Psoas muscle (tissue), 7 donors: ENCODE measurements at regions not wholly inside any gene's neighbourhood (a gene's known extent, or its start where the extent isn't known, plus 50 kb on each side); places are given as distances from the start of the nearest gene placed in this dataset.

Experiments used
- ATAC-seq, 4 donors: fragments of 200-7000 bp; cut with Tn5 transposase; one replicate each; pipeline ENCODE4 v1.9.1; 2020; ENCODE audit warnings: moderate library complexity in 3 of 4, mild to moderate bottlenecking in 2 of 4
- DNase-seq, 2 donors: peaks; one replicate each; pipeline ENCODE4 v3.0.0-alpha.2; 2020
- H3K27ac ChIP-seq: fragments of 200-600 bp; one replicate; pipeline ENCODE4 v1.8.0; 2022
- H3K27me3 ChIP-seq, 3 donors: fragments of 200-600 bp in 1 of 3; one replicate each; pipeline versions ENCODE4 v1.6.1 to v1.8.0; 2013 to 2022; ENCODE audit warnings: low read length in 2 of 3, mild to moderate bottlenecking in 2 of 3, moderate library complexity in 1 of 3; ENCODE audit not compliant: insufficient read depth in 3 of 3
- H3K36me3 ChIP-seq, 2 donors: fragments of 200-600 bp in 1 of 2; one replicate each; pipeline versions ENCODE4 v1.6.1 to v1.8.0; 2013 to 2022; ENCODE audit warnings: low read depth in 1 of 2, mild to moderate bottlenecking in 1 of 2, moderate library complexity in 1 of 2; ENCODE audit not compliant: insufficient read depth in 1 of 2
- H3K4me1 ChIP-seq: fragments of 200-600 bp; one replicate; pipeline ENCODE4 v1.8.0; 2022
- H3K4me3 ChIP-seq: fragments of 200-600 bp; one replicate; pipeline ENCODE4 v1.8.0; 2022; ENCODE audit warnings: mild to moderate bottlenecking
- H3K9me3 ChIP-seq: fragments of 200-600 bp; one replicate; pipeline ENCODE4 v1.8.0; 2022
- CTCF ChIP-seq: fragments of 200-600 bp; IDR thresholded peaks from one replicate; pipeline ENCODE4 v1.8.0; 2022; ENCODE audit warnings: antibody characterized with exemption
- WGBS, 3 donors: extraction: QIAGEN DNeasy Blood & Tissue Kit; methylation state at CpG; one replicate each; pipeline versions ENCODE4 v1.1.6 to v1.1.7; 2013; 5-methylcytosine and 5-hydroxymethylcytosine counted together
- intact Hi-C, 2 donors: fragments of 100-400 bp; cut with DNase I; formaldehyde crosslinking; loops; one replicate each; pipeline versions ENCODE4 v1.11.0 to v1.14.2; 2022
- donor health status: healthy with polysubstance abuse.
- donor health status: DM: no; HTN: no; CAD: no; lungs with moderate emphysema.
- donor health status: Bipolar disorder and iron deficiency.
- donor health status: healthy.
- donor health status: DM: yes; HTN: yes; CAD: no.
- donor health status: DM: no; HTN: no; CAD: no.
- donor health status: DM: yes; HTN: yes; CAD: no.

DNA sequence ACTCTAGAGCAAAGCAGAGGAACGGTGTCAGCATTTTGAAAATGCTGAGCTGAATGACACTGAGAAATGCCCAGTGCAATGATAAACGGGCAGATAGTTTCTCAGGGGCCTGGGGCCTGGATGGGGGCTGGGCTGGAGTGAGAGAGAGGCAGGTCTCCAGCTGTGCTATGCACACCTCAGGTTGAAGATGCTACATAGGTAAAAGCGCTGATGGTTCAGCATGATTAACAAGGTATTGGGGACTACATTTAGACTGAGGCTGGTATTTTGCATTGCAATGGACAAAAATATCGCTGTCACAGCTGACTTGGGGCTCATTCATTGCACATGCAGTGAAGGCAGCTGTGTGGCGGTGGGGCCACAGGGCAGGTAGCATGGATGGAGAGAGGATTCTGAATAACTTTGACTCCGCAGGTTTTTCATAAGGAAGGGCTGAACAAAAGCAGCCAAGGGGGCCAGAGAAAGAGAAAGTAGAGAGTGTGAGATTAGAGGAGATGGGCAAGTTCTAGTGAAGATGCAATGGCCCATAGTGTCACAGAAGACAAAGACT is 290.8 kb upstream of the ZNF32 start:
- TF ChIP-seq CTCF: no peak
- H3K9me3 ChIP-seq: no peaks in the 10 kb centered on the region
- no peak overlapping the region for H3K27ac ChIP-seq
- no peaks in the 10 kb centered on the region for H3K36me3 ChIP-seq
- WGBS, 3 donors: 76 to 87% (median 78%) methylated on average over 6 of the region's 6 CpGs
- intact Hi-C loops: no loop called here
- H3K4me3 ChIP-seq: no peak overlapping the region
- ATAC-seq: no peak
- no peaks in the 10 kb centered on the region for H3K4me1 ChIP-seq
- H3K27me3 ChIP-seq: no peaks in the 10 kb centered on the region
- no peak for DNase-seq

DNA sequence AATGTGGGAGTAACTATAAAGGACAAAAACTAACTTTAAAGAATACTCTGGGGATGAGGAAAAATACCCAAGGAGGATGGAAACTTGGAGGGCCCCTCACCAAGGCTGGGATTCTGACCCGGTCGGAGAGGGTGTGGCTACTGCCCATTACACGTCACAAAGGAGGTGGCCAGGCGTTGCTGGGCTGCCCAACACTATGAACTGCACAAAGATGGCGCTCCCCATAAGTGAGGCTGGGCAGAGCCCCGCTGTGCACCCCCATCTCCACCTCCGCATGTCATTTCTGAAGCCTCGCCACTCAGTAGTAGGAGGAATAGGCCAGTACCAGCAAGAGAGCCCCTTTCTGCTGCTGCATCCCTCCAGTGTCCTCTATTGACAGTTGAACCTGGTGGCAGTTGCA is 290.1 kb upstream of the ZNF32 start:
- Histone ChIP-seq H3K4me3 (no peak overlapping the region), H3K27me3 (no peaks in the 10 kb centered on the region), H3K4me1 (no peaks in the 10 kb centered on the region), H3K27ac (no peak overlapping the region), H3K9me3 (no peaks in the 10 kb centered on the region), H3K36me3 (no peaks in the 10 kb centered on the region)
- intact Hi-C loops: no loop called here
- no peak for TF ChIP-seq CTCF
- ATAC-seq (no peak), DNase-seq (no peak)
- WGBS, 3 donors: 85 to 88% (median 85%) methylated on average over 8 of the region's 8 CpGs

DNA sequence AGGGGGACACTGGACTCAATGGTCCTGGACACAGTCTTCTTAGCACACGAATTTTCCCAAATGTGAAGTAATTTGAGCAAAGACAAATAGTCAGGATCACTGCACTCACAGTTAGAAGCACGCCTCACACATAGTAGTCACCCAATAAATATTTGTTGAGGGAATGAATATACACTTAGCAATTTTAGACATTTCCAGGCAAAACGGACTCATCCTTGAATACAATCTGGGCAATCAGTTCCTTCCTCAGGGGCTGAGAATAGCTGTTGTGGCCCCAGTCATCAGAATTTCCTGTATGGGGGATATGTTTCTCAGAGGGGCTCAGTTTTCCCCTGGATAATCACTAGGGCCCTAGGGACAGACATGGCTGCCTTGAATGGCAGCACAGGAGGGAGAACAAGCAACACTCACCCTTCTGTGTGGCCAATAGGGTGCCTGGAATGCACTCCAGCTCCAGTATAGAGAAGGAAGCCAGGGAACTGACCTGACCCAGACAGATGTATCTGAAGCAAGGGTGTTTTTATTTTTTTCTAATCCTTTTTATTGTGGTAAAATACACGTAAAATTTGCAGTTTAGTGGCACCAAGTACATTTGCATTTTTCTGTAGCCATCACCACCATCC is 282.7 kb upstream of the ZNF32 start:
- Histone ChIP-seq H3K4me1 (no peaks in the 10 kb centered on the region), H3K9me3 (no peaks in the 10 kb centered on the region), H3K4me3 (no peak overlapping the region), H3K27ac (no peak overlapping the region), H3K36me3 (no peaks in the 10 kb centered on the region), H3K27me3 (no peaks in the 10 kb centered on the region)
- intact Hi-C loops: no loop called here
- DNase-seq (no peak), ATAC-seq (no peak)
- no peak for TF ChIP-seq CTCF
- WGBS, 3 donors: 88 to 93% (median 89%) methylated on average over 4 of the region's 4 CpGs

DNA sequence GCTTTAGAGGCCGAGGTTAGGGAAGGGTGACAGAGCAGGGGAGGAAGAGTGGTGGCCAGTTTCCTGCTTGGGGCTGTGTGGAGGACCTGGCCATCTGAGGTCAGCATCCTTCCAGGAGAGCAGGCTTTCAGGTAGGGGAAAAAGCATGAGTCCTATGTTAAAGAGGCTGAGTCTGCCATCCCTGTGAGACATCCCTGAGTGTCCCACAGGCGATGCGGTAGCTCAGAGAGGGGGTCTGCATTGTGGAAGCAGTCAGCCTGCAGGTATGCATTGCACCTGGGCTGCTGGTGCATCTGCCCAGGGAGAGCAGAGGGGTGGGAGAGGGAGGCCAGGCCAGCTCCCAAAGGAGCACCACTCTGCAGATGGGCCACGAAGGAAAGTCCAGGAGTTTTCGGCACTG is 282.1 kb upstream of the ZNF32 start:
- Histone ChIP-seq H3K36me3 (no peaks in the 10 kb centered on the region), H3K27ac (no peak overlapping the region), H3K4me1 (no peaks in the 10 kb centered on the region), H3K9me3 (no peaks in the 10 kb centered on the region), H3K4me3 (no peak overlapping the region), H3K27me3 (no peaks in the 10 kb centered on the region)
- 88 to 95% (median 94%) methylated on average over 5 of the region's 5 CpGs for WGBS, 3 donors
- intact Hi-C loops: no loop called here
- TF ChIP-seq CTCF: no peak
- ATAC-seq (no peak), DNase-seq (no peak)

DNA sequence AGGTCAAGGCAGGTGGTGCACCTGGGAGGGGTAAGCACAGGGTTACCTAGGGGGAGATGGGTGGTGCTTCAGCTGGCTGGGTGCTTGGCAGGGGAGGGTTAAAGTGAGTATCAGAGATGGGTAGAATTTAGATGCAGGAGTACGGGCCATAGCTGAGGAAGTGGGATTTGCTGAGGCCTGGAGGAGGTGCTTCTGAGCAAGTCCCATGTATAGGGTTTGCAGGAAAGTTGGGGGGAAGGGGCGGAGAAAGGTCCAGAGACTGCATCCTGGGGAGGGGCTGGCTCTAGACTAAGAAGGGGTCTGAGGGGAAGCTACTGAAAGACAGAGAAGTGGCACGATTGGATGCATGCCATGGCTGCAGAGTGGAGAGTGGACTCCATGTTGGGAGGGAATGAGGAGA is 281.6 kb upstream of the ZNF32 start:
- no peak overlapping the region for H3K4me3 ChIP-seq
- H3K9me3 ChIP-seq: no peaks in the 10 kb centered on the region
- no peaks in the 10 kb centered on the region for H3K4me1 ChIP-seq
- H3K27me3 ChIP-seq: no peaks in the 10 kb centered on the region
- ATAC-seq (no peak), DNase-seq (no peak)
- no peaks in the 10 kb centered on the region for H3K36me3 ChIP-seq
- H3K27ac ChIP-seq: no peak overlapping the region
- intact Hi-C loops: no loop called here
- no peak for TF ChIP-seq CTCF
- WGBS, 3 donors: 91 to 95% (median 92%) methylated on average over 3 of the region's 3 CpGs
